CD1c-positive myeloid dendritic cell (primary cell): ENCODE measurements at regions not wholly inside any gene's neighbourhood (a gene's known extent, or its start where the extent isn't known, plus 50 kb on each side); places are given as distances from the start of the nearest gene placed in this dataset.
"Not testable (repeated sequence)": the region's sequence is repeated elsewhere in the genome, so short reads cannot be mapped to it uniquely, and the experiment has no call there.

Experiments used
- DNase-seq: peaks from one replicate; pipeline ENCODE4 v3.0.0-alpha.2; 2016; ENCODE audit errors: extremely low spot score

DNA sequence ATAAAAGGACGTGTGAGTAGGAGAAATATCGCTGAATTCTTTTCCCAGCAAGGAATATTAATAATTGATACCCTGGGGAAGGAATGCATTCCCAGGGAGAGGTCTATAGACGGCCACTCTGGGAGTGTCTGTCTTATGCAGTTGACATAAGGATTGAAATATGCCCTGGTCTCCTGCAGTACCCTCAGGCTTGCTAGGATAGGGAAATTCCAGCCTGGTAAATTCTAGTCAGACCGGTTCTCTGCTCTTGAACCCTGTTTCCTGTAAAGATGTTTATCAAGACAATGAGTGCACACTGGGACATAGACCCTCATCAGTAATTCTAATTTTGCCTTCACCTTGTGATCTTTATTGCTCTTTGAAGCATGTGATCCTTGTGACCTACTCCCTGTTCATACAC lies 224.2 kb upstream of the ADGRL4 start:
- not testable (repeated sequence) for DNase-seq

DNA sequence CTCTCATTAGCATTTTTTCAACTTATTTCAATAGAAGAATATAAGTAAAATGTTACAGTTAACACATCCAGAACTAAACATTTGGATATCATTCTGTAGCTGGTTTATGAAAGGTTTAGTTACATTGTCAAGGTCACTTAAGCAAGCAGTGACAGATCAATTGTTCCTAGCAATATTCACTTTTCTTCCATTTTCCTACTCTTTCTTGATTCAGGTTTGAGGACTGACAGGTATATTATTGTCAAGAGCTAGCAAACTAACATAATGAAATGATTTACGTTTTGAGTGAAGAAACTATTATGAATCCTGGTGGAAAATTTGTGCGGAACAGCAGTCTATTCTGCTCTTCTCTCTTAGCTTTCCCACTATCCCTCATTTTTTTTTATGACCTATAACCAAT lies 220.4 kb upstream of the ADGRL4 start:
- DNase-seq, result no peak

DNA sequence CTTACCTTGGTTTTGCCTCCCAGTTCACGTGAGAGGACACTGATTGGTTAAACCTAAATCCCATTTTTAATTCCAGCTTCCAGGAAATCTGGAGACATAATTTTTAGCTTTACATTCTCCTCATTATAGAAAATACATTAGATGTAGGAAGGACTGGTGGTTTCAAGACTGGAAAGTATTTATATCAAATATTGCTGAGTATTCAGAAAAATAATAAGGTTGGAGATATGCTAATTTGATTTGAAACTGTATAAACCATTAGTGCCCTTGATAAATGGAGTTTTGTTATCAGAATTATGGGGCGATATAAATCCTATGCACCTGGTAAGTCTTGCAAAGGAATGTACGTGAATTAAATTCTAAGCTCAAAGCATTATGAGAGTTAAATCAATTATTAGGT lies 218.0 kb upstream of the ADGRL4 start:
- DNase-seq, result no peak

- DNase-seq, result no peak
Measured at GRCh38 chr1:79220509-79220908, 214.0 kb upstream of the ADGRL4 start.

GRCh38 chr1:79215311-79215710 lies 208.8 kb upstream of the ADGRL4 start:
- no peak for DNase-seq

- no peak for DNase-seq
Measured at GRCh38 chr1:79207786-79208185, 201.3 kb upstream of the ADGRL4 start.

GRCh38 chr1:79207331-79207730 lies 200.8 kb upstream of the ADGRL4 start:
- no peak for DNase-seq

DNA sequence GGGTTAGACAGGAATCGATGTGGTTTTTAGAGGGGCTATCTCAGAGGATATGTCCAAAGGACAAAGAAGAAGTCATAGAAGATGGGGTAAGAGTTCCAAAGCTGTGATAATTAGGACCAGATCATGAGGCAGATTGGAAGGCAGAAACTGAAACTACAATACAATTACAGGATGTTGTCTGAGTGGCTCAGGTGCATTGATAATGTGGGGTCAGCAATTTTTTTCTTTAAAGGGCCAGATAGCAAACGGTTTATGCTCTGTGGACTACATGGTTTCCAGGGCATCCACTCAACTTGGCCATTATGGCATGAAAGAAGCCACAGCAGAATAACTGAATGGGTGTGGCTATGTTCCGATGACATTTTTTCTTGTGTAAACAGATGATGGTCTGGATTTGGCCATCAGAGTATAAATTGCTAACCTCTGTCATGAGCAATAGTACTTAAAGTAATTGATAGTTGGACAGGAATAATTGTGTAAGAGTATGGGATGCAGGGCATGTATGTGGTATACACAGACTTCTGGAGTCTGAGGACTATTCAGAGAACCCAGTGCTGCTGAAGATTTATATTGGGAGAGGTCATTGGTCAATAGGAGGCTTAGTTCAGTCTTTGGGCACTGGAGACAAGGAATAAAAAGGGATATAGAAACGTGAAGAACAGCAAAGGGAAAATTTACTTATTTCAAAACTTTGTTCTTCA lies 198.4 kb upstream of the ADGRL4 start:
- DNase-seq, result no peak

- DNase-seq, result no peak
Measured at GRCh38 chr1:79198832-79199231, 192.3 kb upstream of the ADGRL4 start.

GRCh38 chr1:79197421-79197820 lies 190.9 kb upstream of the ADGRL4 start:
- DNase-seq, result no peak

- no peak for DNase-seq
Measured at GRCh38 chr1:79196211-79196610, 189.7 kb upstream of the ADGRL4 start.

DNA sequence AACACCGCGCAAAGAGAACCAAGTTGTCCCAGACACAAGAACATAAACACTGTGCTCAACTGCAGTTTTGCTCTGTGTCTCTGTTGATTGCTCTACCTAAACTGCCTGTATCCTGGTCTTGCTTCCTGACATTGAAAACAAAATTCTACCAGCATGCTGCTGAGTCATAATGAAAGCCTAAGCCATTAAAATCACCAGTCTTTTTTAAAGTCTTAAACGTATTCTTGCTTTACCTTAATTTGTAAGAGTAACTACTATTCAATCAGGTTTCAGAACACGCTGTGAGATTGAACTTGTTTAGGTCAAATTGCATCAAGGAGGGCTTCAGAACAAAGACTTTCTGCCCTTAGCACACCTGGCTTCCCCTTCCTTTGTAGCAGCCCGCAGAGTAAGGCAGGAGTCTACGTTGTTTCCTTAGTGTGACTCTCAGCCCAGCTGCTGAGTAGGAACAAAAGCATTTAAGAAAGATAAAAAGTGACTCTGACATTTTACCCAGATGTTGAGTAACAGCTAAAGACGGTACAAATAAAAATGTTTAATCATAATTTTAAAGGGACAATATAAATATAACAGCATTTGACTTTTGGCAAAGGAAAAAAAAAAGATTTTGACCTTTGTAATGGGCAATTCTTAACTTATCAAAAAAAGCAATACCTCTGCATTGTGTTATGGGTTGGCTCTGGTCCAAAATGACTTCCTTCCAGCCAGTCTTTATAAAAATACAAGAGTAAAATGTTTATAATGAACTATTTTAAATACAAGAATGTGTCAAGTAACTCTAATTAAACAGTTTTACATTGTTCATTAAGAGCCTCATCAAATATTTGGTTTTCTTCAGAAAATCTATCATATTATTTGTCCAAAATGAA lies 186.9 kb upstream of the ADGRL4 start:
- DNase-seq, result no peak

DNA sequence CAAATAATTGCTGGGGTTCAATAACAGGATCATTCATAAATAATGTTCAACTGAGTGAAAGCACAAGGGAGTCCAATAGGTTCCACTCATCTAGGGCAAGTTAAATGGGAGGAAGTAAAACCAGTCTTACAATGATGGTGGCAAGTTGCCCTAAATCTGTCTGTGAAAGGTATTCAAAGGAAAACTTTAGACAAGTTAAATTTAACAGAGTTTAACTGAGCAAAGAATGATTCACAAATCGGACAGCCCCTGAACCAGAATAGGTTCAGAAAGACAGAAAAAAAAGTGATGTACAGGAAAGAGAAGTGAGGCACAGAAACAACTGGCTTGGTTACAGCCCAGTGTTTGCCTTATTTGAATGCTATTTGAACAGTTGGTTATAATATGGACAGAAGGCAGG lies 183.5 kb upstream of the ADGRL4 start:
- no peak for DNase-seq

GRCh38 chr1:79188337-79188736 lies 181.8 kb upstream of the ADGRL4 start:
- DNase-seq, result no peak

GRCh38 chr1:79186260-79186659 lies 179.7 kb upstream of the ADGRL4 start:
- no peak for DNase-seq

GRCh38 chr1:79177844-79178243 lies 171.3 kb upstream of the ADGRL4 start:
- no peak for DNase-seq

DNA sequence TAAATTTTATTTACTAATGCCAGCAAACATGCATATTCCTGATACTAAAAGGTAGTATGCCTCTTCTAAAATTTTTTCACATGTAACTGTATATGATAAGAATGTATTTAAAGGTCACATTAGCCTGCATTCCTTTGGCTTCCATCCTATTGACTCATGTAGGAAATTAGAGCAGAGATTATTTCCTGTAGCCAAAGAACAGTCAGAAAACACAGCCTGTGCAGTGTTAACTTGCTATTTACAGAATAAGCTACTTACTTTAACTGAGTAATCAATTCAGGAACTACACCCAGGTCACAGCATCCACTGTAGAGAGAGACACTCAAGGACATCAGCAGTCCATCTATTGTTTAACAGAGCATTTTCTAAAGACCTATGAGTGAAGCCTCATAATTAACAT lies 154.5 kb upstream of the ADGRL4 start:
- no peak for DNase-seq

GRCh38 chr1:79155991-79156390 lies 149.5 kb upstream of the ADGRL4 start:
- DNase-seq, result no peak

GRCh38 chr1:79151006-79151796 lies 144.7 kb upstream of the ADGRL4 start:
- no peak for DNase-seq

- no peak for DNase-seq
Measured at GRCh38 chr1:79150576-79150975, 144.0 kb upstream of the ADGRL4 start.

GRCh38 chr1:79138227-79138626 lies 131.7 kb upstream of the ADGRL4 start:
- not testable (repeated sequence) for DNase-seq

GRCh38 chr1:79133774-79134364 lies 127.3 kb upstream of the ADGRL4 start:
- no peak for DNase-seq
